ENCODE measurements at regions not wholly inside any gene's neighbourhood (a gene's known extent, or its start where the extent isn't known, plus 50 kb on each side); places are given as distances from the start of the nearest gene placed in this dataset.

DNA sequence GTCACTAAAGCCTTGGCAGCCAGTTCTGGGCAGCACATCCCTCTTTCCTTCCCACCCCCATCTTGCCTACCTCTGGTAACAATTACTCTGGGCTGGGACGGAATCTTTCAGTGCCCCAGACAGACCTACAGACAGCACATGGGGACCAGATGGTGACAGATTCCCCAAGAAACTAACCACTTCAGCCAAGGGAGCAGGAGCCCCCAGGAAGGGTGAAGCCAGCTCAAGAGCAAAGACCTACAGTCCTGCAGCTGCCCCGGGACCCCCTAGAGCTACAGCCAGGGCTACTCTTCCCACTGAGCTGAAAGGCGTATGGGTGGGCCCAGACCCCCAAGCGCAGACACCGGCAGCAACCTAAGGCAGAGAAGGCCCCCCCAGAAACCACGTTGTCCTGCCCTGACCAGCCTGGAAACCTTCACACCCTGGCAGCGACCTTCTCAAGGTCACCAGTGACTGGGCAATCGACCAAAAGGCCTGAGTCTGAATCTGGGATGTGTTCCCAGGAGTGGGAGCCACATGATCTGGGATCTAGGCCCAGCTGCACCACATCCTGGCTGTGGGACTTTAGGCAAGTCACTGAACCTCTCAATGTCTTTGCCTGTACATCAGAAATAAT is 65.8 kb downstream of the LRRC32 start (continued):
- TF ChIP-seq, protein P1, sequence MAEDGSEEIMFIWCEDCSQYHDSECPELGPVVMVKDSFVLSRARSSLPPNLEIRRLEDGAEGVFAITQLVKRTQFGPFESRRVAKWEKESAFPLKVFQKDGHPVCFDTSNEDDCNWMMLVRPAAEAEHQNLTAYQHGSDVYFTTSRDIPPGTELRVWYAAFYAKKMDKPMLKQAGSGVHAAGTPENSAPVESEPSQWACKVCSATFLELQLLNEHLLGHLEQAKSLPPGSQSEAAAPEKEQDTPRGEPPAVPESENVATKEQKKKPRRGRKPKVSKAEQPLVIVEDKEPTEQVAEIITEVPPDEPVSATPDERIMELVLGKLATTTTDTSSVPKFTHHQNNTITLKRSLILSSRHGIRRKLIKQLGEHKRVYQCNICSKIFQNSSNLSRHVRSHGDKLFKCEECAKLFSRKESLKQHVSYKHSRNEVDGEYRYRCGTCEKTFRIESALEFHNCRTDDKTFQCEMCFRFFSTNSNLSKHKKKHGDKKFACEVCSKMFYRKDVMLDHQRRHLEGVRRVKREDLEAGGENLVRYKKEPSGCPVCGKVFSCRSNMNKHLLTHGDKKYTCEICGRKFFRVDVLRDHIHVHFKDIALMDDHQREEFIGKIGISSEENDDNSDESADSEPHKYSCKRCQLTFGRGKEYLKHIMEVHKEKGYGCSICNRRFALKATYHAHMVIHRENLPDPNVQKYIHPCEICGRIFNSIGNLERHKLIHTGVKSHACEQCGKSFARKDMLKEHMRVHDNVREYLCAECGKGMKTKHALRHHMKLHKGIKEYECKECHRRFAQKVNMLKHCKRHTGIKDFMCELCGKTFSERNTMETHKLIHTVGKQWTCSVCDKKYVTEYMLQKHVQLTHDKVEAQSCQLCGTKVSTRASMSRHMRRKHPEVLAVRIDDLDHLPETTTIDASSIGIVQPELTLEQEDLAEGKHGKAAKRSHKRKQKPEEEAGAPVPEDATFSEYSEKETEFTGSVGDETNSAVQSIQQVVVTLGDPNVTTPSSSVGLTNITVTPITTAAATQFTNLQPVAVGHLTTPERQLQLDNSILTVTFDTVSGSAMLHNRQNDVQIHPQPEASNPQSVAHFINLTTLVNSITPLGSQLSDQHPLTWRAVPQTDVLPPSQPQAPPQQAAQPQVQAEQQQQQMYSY (CRISPR knock-in tag; IDR thresholded peaks at IDR 0.05): no peak
- TF ChIP-seq, protein P2, sequence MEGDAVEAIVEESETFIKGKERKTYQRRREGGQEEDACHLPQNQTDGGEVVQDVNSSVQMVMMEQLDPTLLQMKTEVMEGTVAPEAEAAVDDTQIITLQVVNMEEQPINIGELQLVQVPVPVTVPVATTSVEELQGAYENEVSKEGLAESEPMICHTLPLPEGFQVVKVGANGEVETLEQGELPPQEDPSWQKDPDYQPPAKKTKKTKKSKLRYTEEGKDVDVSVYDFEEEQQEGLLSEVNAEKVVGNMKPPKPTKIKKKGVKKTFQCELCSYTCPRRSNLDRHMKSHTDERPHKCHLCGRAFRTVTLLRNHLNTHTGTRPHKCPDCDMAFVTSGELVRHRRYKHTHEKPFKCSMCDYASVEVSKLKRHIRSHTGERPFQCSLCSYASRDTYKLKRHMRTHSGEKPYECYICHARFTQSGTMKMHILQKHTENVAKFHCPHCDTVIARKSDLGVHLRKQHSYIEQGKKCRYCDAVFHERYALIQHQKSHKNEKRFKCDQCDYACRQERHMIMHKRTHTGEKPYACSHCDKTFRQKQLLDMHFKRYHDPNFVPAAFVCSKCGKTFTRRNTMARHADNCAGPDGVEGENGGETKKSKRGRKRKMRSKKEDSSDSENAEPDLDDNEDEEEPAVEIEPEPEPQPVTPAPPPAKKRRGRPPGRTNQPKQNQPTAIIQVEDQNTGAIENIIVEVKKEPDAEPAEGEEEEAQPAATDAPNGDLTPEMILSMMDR (IDR thresholded peaks at IDR 0.05 in 2 of 3, conservative IDR thresholded peaks at IDR 0.05 in 1 of 3; ENCODE audit: control insufficient read depth in 2 of 3, extremely low read depth in 1 of 3, insufficient read depth in 1 of 3, low read depth in 3 of 3, low read length in 3 of 3): no peak
- TF ChIP-seq ZNF384 (IDR thresholded peaks at IDR 0.05; ENCODE audit: borderline replicate concordance, low read depth, low read length): no peak
- TF ChIP-seq ETV6 (conservative IDR thresholded peaks at IDR 0.05 in 1 of 2, IDR thresholded peaks at IDR 0.05 in 1 of 2; ENCODE audit: borderline replicate concordance in 1 of 2, low read depth in 1 of 2): no peak
- no peak for TF ChIP-seq EGR1 (IDR thresholded peaks at IDR 0.05; ENCODE audit: borderline replicate concordance in 1 of 2, low read depth in 2 of 2, low read length in 2 of 2)
- TF ChIP-seq, protein P3, sequence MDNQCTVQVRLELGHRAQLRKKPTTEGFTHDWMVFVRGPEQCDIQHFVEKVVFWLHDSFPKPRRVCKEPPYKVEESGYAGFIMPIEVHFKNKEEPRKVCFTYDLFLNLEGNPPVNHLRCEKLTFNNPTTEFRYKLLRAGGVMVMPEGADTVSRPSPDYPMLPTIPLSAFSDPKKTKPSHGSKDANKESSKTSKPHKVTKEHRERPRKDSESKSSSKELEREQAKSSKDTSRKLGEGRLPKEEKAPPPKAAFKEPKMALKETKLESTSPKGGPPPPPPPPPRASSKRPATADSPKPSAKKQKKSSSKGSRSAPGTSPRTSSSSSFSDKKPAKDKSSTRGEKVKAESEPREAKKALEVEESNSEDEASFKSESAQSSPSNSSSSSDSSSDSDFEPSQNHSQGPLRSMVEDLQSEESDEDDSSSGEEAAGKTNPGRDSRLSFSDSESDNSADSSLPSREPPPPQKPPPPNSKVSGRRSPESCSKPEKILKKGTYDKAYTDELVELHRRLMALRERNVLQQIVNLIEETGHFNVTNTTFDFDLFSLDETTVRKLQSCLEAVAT (IDR thresholded peaks at IDR 0.05): no peak
